IMR-90 (cell line): ENCODE measurements at regions not wholly inside any gene's neighbourhood (a gene's known extent, or its start where the extent isn't known, plus 50 kb on each side); places are given as distances from the start of the nearest gene placed in this dataset.

ENCODE experiments used
- ATAC-seq: fragments of 200-7000 bp; cut with Tn5 transposase; 2 replicates; pipeline ENCODE4 v1.9.1; 2020; ENCODE audit warnings: low read depth, mild to moderate bottlenecking, moderate library complexity
- BruUV-seq: library from RNA; stranded (reverse); fragments of 400-500 nt; replicated peaks from 2 replicates; lab custom pipeline; 2021; lab: Mats Ljungman, UMichigan
- CTCF ChIA-PET: fragments of 300-600 bp; formaldehyde crosslinking; extraction: SDS; loops from one replicate; lab custom pipeline; 2021; ENCODE audit warnings: antibody characterized with exemption; lab: Yijun Ruan, JAX
- POLR2A ChIA-PET: fragments of 300-600 bp; sonication (Branson Sonifier 250); formaldehyde crosslinking; loops from one replicate; lab custom pipeline; 2022; ENCODE audit warnings: antibody characterized with exemption; ENCODE audit not compliant: unreplicated experiment; lab: Charles Lee
- DNase-seq: peaks from one replicate; pipeline ENCODE4 v3.0.0; 2013
- H2AFZ ChIP-seq: replicated peaks from 2 replicates; pipeline ENCODE3; 2013; ENCODE audit warnings: low read length, mild to moderate bottlenecking; ENCODE audit not compliant: poor library complexity
- H2AK5ac ChIP-seq: 2 replicates; pipeline ENCODE4 v1.6.1; 2013; ENCODE audit warnings: low read depth, low read length, inconsistent platforms
- H2AK9ac ChIP-seq: replicated peaks from 2 replicates; pipeline ENCODE3; 2013; ENCODE audit warnings: mild to moderate bottlenecking, low read depth, low read length, moderate library complexity; ENCODE audit not compliant: poor library complexity
- H2BK120ac ChIP-seq: 2 replicates; pipeline ENCODE4 v1.6.1; 2013; ENCODE audit warnings: low read depth, low read length, inconsistent platforms
- H2BK15ac ChIP-seq: 3 replicates; pipeline ENCODE4 v1.6.1; 2013; ENCODE audit warnings: low read depth, low read length, inconsistent platforms
- H2BK20ac ChIP-seq: 2 replicates; pipeline ENCODE4 v1.6.1; 2013; ENCODE audit warnings: low read depth, mild to moderate bottlenecking, inconsistent platforms, low read length, moderate library complexity
- H2BK5ac ChIP-seq: 2 replicates; pipeline ENCODE4 v1.6.1; 2013; ENCODE audit warnings: mild to moderate bottlenecking, low read depth, low read length, inconsistent platforms; ENCODE audit not compliant: poor library complexity, severe bottlenecking
- H3K14ac ChIP-seq: replicated peaks from 2 replicates; pipeline ENCODE4 v1.6.1; 2013; ENCODE audit warnings: low read depth, low read length, inconsistent platforms
- H3K18ac ChIP-seq: 2 replicates; pipeline ENCODE4 v1.6.1; 2013; ENCODE audit warnings: low read depth, low read length, control low read depth
- H3K23ac ChIP-seq: 2 replicates; pipeline ENCODE4 v1.6.1; 2013; ENCODE audit warnings: low read depth, low read length, inconsistent platforms
- H3K27ac ChIP-seq: 2 replicates; pipeline ENCODE4 v1.5.1; 2013; ENCODE audit warnings: mild to moderate bottlenecking, control low read depth, low read length; ENCODE audit not compliant: insufficient read depth
- H3K27me3 ChIP-seq: 2 replicates; pipeline ENCODE4 v1.6.1; 2013; ENCODE audit warnings: low read length; ENCODE audit not compliant: control insufficient read depth, insufficient read depth
- H3K36me3 ChIP-seq: 2 replicates; pipeline ENCODE4 v1.6.1; 2013; ENCODE audit warnings: low read length, mixed read lengths; ENCODE audit not compliant: control insufficient read depth, insufficient read depth
- H3K4ac ChIP-seq: 2 replicates; pipeline ENCODE4 v1.6.1; 2013; ENCODE audit warnings: low read depth, low read length, inconsistent platforms
- H3K4me1 ChIP-seq: 2 replicates; pipeline ENCODE4 v1.6.1; 2013; ENCODE audit warnings: low read length, mixed read lengths; ENCODE audit not compliant: control insufficient read depth, insufficient read depth
- H3K4me2 ChIP-seq: 2 replicates; pipeline ENCODE4 v1.6.1; 2013; ENCODE audit warnings: low read depth, mild to moderate bottlenecking, control low read depth, low read length, moderate library complexity
- H3K4me3 ChIP-seq: 2 replicates; pipeline ENCODE4 v1.5.1; 2013; ENCODE audit warnings: low read depth, mild to moderate bottlenecking, control low read depth, low read length, moderate library complexity; ENCODE audit not compliant: insufficient read depth
- H3K56ac ChIP-seq: 2 replicates; pipeline ENCODE4 v1.6.1; 2013; ENCODE audit warnings: low read length, inconsistent platforms; ENCODE audit not compliant: insufficient read depth; ENCODE audit errors: extremely low read depth
- H3K79me1 ChIP-seq, 2 experiments: 2 replicates each; pipeline ENCODE4 v1.6.1; 2013; ENCODE audit warnings: low read length in 2 of 2, inconsistent platforms in 1 of 2, low read depth in 1 of 2
- H3K9ac ChIP-seq: 2 replicates; pipeline ENCODE4 v1.6.1; 2013; ENCODE audit warnings: low read depth, low read length, control low read depth
- H3K9me1 ChIP-seq: 2 replicates; pipeline ENCODE4 v1.6.1; 2013; ENCODE audit warnings: low read length, inconsistent platforms; ENCODE audit not compliant: insufficient read depth
- H3K9me3 ChIP-seq: 2 replicates; pipeline ENCODE4 v1.6.1; 2013; ENCODE audit warnings: low read length; ENCODE audit not compliant: control insufficient read depth, insufficient read depth
- H4K20me1 ChIP-seq: 2 replicates; pipeline ENCODE4 v1.6.1; 2013; ENCODE audit warnings: low read length, inconsistent platforms; ENCODE audit not compliant: insufficient read depth
- H4K5ac ChIP-seq: 2 replicates; pipeline ENCODE4 v1.6.1; 2013; ENCODE audit warnings: mild to moderate bottlenecking, low read depth, low read length, control low read depth
- H4K8ac ChIP-seq, 2 experiments: 2 replicates each; pipeline ENCODE4 v1.6.1; 2013; ENCODE audit warnings: low read depth in 2 of 2, low read length in 2 of 2, control low read depth in 1 of 2, inconsistent platforms in 1 of 2
- H4K91ac ChIP-seq: 2 replicates; pipeline ENCODE4 v1.6.1; 2013; ENCODE audit warnings: low read depth, low read length, inconsistent platforms; ENCODE audit not compliant: insufficient read depth
- BHLHE40 ChIP-seq: fragments of 150-350 bp; IDR thresholded peaks from 2 replicates; pipeline ENCODE4 v1.6.1; 2016; ENCODE audit warnings: mild to moderate bottlenecking, low read depth, low read length
- FOS ChIP-seq: fragments of 150-350 bp; IDR thresholded peaks from 2 replicates; pipeline ENCODE4 v1.6.1; 2016; ENCODE audit warnings: low read depth, low read length
- MAFK ChIP-seq: IDR thresholded peaks from 2 replicates; pipeline ENCODE4 v1.6.1; 2012; ENCODE audit warnings: low read depth, low read length, improper control_type of control experiment
- MAZ ChIP-seq: IDR thresholded peaks from 2 replicates; pipeline ENCODE4 v1.6.1; 2012; ENCODE audit warnings: low read depth, mild to moderate bottlenecking, low read length, improper control_type of control experiment, moderate library complexity, borderline replicate concordance
- RFX5 ChIP-seq: IDR thresholded peaks from 2 replicates; pipeline ENCODE4 v1.8.0; 2012; ENCODE audit warnings: low read depth, mild to moderate bottlenecking, low read length, moderate library complexity
- WGBS, 2 experiments: methylation state at CpG; one replicate each; pipeline versions ENCODE4 v1.1.5 to v1.1.7; 2013; ENCODE audit warnings: missing lambda C conversion rate in 2 of 2; ENCODE audit not compliant: insufficient read length in 1 of 2; ENCODE audit errors: extremely low coverage in 2 of 2; 5-methylcytosine and 5-hydroxymethylcytosine counted together
- dilution Hi-C: fragments of 300-500 bp; cut with HindIII; formaldehyde crosslinking; loops from one replicate; pipeline ENCODE4 v1.14.3; 2018; ENCODE audit warnings: low sequenced_read_pairs; ENCODE audit not compliant: unreplicated experiment
- in situ Hi-C: fragments of 300-500 bp; cut with MboI; formaldehyde crosslinking; loops from 3 replicates; pipeline ENCODE4 v1.14.3; 2019; ENCODE audit warnings: low sequenced_read_pairs, inconsistent platforms, mixed read lengths
- intact Hi-C: fragments of 100-400 bp; cut with micrococcal nuclease; formaldehyde crosslinking; loops from 2 replicates; pipeline ENCODE4 v1.10.0; 2022
- TF ChIP-seq, protein P1 (sequence below): conservative IDR thresholded peaks from 2 replicates; pipeline ENCODE4 v1.5.1; 2012; ENCODE audit warnings: mild to moderate bottlenecking, low read depth, low read length, improper control_type of control experiment

DNA sequence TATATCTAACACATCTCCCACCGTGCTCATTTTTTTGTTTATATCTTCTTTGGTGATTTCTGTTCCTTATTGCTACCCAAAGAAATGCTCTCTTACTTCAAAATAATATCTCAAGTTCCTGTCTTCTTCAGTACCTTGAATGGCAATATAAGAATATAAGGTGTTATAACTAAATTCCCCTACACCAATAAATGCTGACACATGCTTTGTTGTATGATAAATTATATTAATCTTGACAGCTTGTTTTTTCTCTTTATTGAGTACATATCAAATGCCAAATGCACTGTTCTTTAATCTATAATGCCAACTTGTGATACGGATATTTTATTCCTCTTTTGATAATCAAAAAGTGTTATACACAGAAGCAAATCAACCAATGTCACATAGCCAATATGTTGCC, 540.3 kb downstream of the PYDC2 start:
- Histone ChIP-seq H3K79me1 (no peaks in the 10 kb centered on the region), H3K18ac (no peak overlapping the region), H3K4me1 (no peaks in the 10 kb centered on the region), H3K9me3 (peaks cover 6% of the 10 kb centered on the region; the same call in 1 of the 2 replicates), H3K14ac (no peak overlapping the region), H3K27ac (no peak overlapping the region), H2AFZ (no peak overlapping the region), H4K8ac (no peak overlapping the region), H4K91ac (no peak overlapping the region), H3K23ac (no peak overlapping the region), H3K36me3 (no peaks in the 10 kb centered on the region), H3K9me1 (no peaks in the 10 kb centered on the region), H3K56ac (no peak overlapping the region), H2AK5ac (no peak overlapping the region), H3K27me3 (no peaks in the 10 kb centered on the region), H2BK20ac (no peak overlapping the region), H4K5ac (no peak overlapping the region), H2AK9ac (no peak overlapping the region), H3K4me2 (no peak overlapping the region), H2BK120ac (no peak overlapping the region), H2BK15ac (no peak overlapping the region), H3K4ac (no peak overlapping the region), H3K9ac (no peak overlapping the region), H2BK5ac (no peak overlapping the region), H3K4me3 (no peak overlapping the region), H4K20me1 (no peaks in the 10 kb centered on the region)
- dilution Hi-C loops (no loop called here), intact Hi-C loops (no loop called here), in situ Hi-C loops (no loop called here)
- ChIA-PET POLR2A (no interaction called here), CTCF (no interaction called here)
- DNase-seq (no peak), ATAC-seq (no peak)
- BruUV-seq = no TSS peak
- no CpG with 5 or more reads among the region's 2 CpGs for WGBS, 2 experiments
- TF ChIP-seq BHLHE40 (no peak), MAZ (no peak), FOS (no peak), RFX5 (no peak), MAFK (peak; percentile 75)
- TF ChIP-seq, protein P1, sequence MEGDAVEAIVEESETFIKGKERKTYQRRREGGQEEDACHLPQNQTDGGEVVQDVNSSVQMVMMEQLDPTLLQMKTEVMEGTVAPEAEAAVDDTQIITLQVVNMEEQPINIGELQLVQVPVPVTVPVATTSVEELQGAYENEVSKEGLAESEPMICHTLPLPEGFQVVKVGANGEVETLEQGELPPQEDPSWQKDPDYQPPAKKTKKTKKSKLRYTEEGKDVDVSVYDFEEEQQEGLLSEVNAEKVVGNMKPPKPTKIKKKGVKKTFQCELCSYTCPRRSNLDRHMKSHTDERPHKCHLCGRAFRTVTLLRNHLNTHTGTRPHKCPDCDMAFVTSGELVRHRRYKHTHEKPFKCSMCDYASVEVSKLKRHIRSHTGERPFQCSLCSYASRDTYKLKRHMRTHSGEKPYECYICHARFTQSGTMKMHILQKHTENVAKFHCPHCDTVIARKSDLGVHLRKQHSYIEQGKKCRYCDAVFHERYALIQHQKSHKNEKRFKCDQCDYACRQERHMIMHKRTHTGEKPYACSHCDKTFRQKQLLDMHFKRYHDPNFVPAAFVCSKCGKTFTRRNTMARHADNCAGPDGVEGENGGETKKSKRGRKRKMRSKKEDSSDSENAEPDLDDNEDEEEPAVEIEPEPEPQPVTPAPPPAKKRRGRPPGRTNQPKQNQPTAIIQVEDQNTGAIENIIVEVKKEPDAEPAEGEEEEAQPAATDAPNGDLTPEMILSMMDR = no peak
